ENCODE measurements at regions not wholly inside any gene's neighbourhood (a gene's known extent, or its start where the extent isn't known, plus 50 kb on each side); places are given as distances from the start of the nearest gene placed in this dataset.
"Not testable (repeated sequence)": the region's sequence is repeated elsewhere in the genome, so short reads cannot be mapped to it uniquely, and the experiment has no call there.

GRCh38 chr10:58066126-58066525, 201.6 kb downstream of the IPMK start:
- no peak for DNase-seq

DNA sequence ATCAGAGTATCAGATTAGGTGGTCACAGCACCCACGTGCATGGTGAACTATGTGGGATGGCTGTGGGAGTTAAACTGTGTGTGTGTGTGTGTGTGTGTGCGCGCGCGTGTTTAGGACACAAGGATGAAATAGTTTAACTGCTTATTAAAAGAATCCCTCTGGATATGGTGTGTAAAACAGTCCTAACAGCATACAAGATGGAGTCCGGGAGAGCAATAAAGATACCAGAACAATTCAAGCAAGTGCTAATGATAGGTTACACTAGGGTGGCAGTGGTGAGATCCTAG, 202.2 kb downstream of the IPMK start:
- DNase-seq, result no peak

GRCh38 chr10:58064714-58065528, 202.8 kb downstream of the IPMK start:
- peak in 1 of 2 experiments; percentile 7 for DNase-seq

DNA sequence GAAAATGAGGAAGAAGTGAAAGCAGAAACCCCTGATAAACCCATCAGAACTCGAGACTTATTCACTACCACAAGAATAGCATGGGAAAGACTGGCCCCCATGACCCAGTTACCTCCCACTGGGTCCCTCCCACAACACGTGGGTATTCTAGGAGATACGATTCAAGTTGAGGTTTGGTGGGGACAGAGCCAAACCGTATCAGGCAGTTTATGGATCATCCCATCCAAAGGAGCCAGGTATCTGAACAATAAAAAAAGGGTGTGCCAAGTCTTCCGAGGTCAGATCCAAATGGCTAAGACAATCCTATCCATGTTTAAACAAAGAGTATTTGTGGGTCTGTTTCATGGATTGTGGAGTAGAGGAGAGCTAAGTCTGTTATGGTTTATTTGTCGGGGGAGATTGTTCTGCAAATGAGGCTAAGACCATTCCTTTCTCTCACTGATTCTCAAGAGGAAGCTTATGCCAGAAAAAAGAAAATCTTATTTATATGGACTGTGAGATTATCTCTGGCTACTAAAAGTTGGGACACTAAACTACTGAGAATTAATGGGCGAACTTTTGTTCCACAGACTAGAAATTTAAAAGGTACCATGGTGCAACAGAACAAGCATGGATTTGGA, 203.7 kb downstream of the IPMK start:
- no peak for DNase-seq

DNA sequence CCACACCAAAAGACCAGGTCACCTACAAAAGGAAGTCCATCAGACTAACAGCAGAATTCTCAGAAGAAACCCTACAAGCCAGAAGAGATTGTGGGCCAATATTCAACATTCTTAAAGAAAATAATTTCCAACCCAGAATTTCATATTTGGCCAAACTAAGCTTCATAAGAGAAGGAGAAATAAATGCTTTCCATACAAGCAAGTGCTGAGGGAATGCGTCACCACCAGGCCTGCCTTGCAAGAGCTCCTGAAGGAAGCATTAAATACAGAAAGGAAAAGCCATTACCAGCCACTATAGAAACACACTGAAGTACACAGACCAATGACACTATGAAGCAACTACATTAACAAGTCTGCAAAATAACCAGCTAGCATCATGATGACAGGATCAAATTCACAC, 209.0 kb downstream of the IPMK start:
- not testable (repeated sequence) for DNase-seq

DNA sequence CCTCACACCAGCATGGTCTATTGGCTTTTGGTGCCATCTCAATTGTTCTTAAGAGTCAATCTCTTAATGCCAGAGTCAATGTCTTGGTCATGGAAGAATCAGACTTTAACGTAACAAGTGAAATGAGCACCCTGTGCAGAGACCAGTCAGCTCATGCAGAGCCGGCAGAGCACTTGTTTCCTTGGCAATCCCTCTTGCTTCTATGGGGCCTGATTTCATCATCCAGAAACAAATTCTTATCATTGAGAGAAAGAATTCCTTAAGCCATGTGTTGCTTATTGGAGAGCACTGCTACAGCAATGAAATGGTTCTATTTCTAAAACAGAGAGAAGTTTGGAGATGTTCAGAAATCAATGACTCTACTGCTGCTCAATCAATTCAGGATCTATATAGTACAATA, 212.8 kb downstream of the IPMK start:
- DNase-seq, result no peak

GRCh38 chr10:58052772-58053171, 214.9 kb downstream of the IPMK start:
- DNase-seq, result no peak

DNA sequence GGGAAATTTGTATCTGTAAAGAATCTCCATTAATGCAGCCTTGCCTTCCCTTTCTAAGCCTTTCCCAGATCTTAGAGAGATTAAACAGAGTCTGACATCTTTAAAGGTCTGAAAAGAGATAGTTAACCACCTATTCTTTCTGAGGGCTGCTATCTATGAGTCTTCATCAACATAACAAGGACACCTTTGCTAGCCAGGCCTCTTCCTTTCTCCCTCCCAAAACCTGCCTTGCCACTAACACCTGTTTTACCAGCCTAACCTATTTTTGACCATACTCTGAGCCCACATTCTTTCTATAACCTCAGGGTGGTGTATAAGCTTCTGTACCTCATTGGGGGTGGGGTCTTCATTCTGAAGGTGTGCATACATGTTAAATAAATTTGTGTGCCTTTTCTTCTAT, 217.1 kb downstream of the IPMK start:
- DNase-seq, result no peak

- no peak for DNase-seq
Observed at GRCh38 chr10:58048936-58049335, 218.8 kb downstream of the IPMK start.

DNA sequence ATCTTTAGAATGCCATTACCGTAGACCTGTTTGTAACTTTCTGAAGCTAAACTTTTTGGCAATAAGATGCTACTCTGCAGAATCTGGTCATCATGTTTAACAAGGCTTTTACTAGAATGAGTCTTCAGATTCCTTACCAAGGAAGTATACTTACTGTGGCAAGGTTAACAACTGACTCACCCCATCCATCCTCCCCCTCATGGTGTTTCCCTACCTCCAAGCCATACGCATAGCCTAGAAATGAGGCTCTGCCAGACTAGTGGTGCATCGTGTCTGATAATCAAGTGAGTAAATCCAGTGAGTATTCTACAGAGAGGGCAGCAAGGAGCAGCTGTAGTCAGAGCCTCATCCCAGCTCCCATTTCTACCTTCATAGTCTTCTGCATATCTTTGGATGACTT, 223.6 kb downstream of the IPMK start:
- DNase-seq, result no peak

DNA sequence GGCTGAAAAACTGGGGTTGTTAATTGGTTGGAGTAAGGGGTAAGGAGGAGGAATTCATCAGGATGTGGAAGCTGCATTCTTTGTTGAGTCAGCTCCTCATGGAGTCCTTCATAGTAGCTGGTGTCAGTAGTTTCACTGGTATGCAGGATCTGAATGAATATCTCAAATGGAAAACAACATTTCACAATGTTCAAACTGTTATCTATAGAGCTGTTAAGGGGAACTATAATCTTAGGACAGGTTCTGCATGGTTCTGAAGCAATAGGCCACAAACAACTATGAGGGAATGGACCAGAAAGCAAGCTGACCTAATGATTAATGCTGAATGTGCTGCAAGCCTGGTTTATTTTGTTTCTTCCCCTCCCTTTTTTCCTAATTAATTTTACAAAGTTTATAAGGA, 225.8 kb downstream of the IPMK start:
- no peak for DNase-seq

- DNase-seq, result no peak
Observed at GRCh38 chr10:58030208-58030607, 237.5 kb downstream of the IPMK start.

GRCh38 chr10:58028597-58029366, 238.9 kb downstream of the IPMK start:
- DNase-seq, result no peak

GRCh38 chr10:58027426-58027825, 240.3 kb downstream of the IPMK start:
- DNase-seq, result no peak

- DNase-seq, result no peak
Observed at GRCh38 chr10:58026036-58026435, 241.7 kb downstream of the IPMK start.

- DNase-seq, result no peak
Observed at GRCh38 chr10:58023341-58024073, 244.2 kb downstream of the IPMK start.

DNA sequence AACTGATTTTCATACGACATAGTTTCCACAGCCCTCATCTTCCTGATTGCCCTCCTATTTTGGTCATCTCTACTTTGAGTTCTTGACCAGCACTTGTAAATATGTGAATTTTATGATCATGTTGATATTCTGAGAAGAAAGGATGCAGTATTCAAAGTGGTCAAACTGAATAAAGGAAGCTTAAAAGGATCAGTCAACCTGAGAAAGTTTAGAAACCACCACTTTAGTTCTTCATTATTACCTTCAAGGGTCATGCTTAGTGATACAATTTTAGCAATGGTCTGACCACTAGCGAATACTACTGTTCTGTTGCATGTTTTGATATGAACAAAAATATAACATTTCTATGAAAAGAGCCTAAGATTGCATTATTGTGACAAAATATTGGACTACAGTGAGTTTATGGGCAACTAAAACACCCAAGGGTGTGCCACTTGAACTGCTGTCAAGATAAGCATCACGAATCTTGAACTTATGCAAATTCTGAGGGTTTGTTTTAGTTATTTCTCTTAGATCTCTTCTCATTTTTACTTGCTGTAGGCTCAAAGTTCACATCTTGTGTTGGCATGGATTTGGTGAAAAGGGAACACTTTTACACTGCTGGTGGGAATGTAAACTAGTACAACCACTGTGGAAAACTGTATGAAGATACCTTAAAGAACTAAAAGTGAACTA, 247.7 kb downstream of the IPMK start:
- DNase-seq, result no peak

DNA sequence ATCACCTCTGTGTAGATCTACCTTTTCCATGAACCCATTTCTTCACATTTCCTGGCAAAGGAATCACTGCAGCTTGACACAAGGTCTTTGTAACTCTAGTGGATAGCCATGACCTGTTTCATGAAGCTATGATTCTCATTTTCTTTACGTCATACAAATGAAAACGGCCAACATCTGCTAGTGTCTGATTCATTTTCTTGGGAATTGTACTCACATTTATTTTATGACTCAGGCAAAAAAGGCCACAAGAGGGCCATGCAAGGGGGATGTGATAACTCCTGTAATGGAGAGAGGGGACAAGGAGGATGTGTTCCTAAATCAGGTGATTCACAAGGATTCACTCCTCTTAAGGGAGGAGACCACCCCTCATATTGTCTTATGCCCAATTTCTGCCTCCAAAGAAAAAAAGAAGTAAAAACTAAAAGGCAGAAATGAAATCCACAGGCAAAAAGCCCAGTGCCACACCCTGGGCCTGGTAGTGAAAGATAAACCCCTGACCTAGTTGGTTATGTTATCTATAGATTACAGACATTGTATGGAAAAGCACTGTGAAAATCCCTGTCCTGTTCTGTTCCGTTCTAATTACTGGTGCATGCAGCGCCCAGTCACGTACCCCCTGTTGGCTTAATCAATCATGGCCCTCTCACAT, 249.9 kb downstream of the IPMK start:
- no peak for DNase-seq

- no peak for DNase-seq
Observed at GRCh38 chr10:58016614-58017013, 251.1 kb downstream of the IPMK start.

- DNase-seq, result no peak
Observed at GRCh38 chr10:58014436-58014835, 253.3 kb downstream of the IPMK start.

DNA sequence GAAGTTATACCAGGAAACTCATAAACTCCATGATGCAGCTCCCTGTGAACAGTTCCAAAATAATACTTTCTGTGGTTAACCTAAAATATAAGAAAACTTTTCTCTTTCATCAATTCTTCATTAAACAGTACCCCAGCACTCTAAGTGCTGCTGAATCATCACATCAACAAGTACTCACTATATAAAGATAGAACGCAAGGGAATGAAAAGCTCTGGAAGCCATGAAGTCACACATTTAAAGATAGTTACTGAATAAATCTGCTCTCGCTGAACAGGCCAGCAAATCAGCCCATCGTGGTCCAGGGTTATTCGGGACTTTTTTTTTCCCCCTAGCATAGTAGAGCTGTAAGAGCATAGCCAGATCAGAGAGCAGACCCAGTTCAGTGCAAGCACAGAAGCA, 254.3 kb downstream of the IPMK start:
- no peak for DNase-seq

DNA sequence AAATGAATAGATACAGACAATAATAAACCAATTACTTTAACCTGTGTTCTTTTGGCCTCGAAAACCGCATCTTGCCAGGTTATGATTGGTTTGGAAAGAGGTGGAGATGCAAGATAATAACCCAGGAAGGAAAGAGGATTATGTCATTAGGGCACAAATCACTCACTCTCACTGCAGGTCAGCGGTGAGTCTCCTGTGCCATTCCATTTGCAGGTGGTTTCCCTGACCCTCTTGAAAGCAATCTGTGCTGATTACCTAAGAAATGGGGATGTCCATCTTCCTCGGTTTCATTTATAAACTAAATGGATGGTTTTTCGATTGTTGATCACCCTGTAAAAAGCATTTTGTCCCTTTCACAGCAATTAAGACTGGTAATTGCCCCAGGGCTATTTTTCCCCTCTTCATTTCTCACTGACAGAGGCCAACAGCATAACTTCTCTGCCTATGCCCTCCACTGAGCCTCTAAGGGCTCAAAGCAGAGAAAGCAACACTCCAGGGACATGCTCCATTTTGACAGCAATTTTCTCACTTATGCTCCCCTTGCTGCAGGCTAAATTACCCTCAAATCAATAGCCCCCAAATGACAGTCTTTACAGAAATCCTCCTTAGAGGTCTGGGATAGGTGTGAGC, 257.5 kb downstream of the IPMK start:
- DNase-seq, result no peak

All from activated CD4-positive, alpha-beta T cell treated with anti-CD3 and anti-CD28 coated beads, Interleukin-2, amount 50 U/mL, for 48 hours (primary cell).